ENCODE measurements at regions not wholly inside any gene's neighbourhood (a gene's known extent, or its start where the extent isn't known, plus 50 kb on each side); places are given as distances from the start of the nearest gene placed in this dataset.

- H3K4me1 Mint-ChIP-seq (ENCODE audit: low read depth) = no peaks in the 10 kb centered on the region
- no peaks in the 10 kb centered on the region for H3K36me3 Mint-ChIP-seq (ENCODE audit: low read depth)
- intact Hi-C loops (cut with DNase I, micrococcal nuclease) = no loop called here
- no peaks in the 10 kb centered on the region for H3K36me3 ChIP-seq (ENCODE audit: insufficient read depth, low read length)
- ATAC-seq (ENCODE audit: poor library complexity) = no peak
- no peak for DNase-seq
- H3K27me3 ChIP-seq (ENCODE audit: control insufficient read depth in 1 of 2, insufficient read depth in 2 of 2, low read length in 2 of 2) = no peaks in the 10 kb centered on the region
- ChIA-PET POLR2A (no interaction called here), CTCF (no interaction called here)
- H3K4me3 Mint-ChIP-seq = no peak overlapping the region
- H3K27me3 Mint-ChIP-seq = peaks cover 8% of the 10 kb centered on the region
- no peak for TF ChIP-seq CTCF (IDR thresholded peaks at IDR 0.05)
- no peak overlapping the region for H3K4me3 ChIP-seq (ENCODE audit: low read length)
- H3K9me3 Mint-ChIP-seq = no peaks in the 10 kb centered on the region
- no peak overlapping the region for H3K27ac Mint-ChIP-seq
- no peaks in the 10 kb centered on the region for H3K9me3 ChIP-seq (ENCODE audit: control insufficient read depth in 1 of 2, insufficient read depth in 1 of 2, low read length in 2 of 2)
- H3K4me1 ChIP-seq (ENCODE audit: insufficient read depth, low read length) = no peaks in the 10 kb centered on the region
- H3K27ac ChIP-seq (ENCODE audit: low read depth in 1 of 2, low read length in 2 of 2) = no peak overlapping the region
These were observed 425.5 kb downstream of the LMO4 start for GRCh38 chr1:87754139-87754538.

- no peak overlapping the region for H3K4me3 Mint-ChIP-seq
- no peaks in the 10 kb centered on the region for H3K9me3 ChIP-seq (ENCODE audit: control insufficient read depth in 1 of 2, insufficient read depth in 1 of 2, low read length in 2 of 2)
- no peak for TF ChIP-seq CTCF (IDR thresholded peaks at IDR 0.05)
- H3K4me1 Mint-ChIP-seq (ENCODE audit: low read depth) = no peaks in the 10 kb centered on the region
- H3K27me3 ChIP-seq (ENCODE audit: control insufficient read depth in 1 of 2, insufficient read depth in 2 of 2, low read length in 2 of 2) = no peaks in the 10 kb centered on the region
- H3K9me3 Mint-ChIP-seq = no peaks in the 10 kb centered on the region
- intact Hi-C loops (cut with DNase I, micrococcal nuclease) = no loop called here
- H3K27ac ChIP-seq (ENCODE audit: low read depth in 1 of 2, low read length in 2 of 2) = no peak overlapping the region
- DNase-seq (no peak), ATAC-seq (ENCODE audit: poor library complexity) (no peak)
- no peaks in the 10 kb centered on the region for H3K36me3 Mint-ChIP-seq (ENCODE audit: low read depth)
- H3K4me3 ChIP-seq (ENCODE audit: low read length) = no peak overlapping the region
- H3K36me3 ChIP-seq (ENCODE audit: insufficient read depth, low read length) = no peaks in the 10 kb centered on the region
- CTCF ChIA-PET = no interaction called here
- H3K27me3 Mint-ChIP-seq = peaks cover 8% of the 10 kb centered on the region
- no peak overlapping the region for H3K27ac Mint-ChIP-seq
- no peaks in the 10 kb centered on the region for H3K4me1 ChIP-seq (ENCODE audit: insufficient read depth, low read length)
- POLR2A ChIA-PET = no interaction called here
These were observed 429.0 kb downstream of the LMO4 start for GRCh38 chr1:87757676-87758075.

DNA sequence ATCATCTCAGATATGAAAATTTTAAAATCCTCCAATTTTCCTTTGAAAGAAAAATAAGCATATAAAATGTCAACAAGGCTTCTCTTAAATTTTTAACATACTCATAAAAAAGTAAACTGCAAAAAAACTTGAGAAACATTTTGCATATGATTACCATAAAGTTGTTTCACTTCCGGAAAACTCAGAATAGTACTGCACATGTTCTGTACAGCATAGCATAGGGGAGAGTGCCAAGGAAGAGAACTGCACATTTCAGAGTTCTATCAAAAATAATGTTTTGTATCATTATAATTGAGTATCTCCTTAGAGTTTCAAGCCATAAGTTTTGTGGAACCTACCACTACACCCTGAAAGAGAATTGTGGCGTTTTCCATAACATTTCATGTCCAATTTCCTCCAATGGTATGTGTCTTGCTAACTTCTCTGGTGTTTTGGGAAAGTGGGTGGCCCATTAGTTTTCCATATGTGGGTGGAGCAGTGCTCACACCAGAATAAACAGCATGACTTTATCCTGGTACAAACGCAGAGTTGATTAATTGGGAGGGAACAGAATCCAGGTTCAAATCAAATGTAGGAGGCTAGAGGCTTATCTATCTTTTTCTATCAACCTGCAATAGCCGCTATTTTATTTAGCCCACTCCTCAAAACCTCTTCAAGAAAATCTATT is 430.9 kb downstream of the LMO4 start:
- Histone ChIP-seq H3K27me3 (ENCODE audit: control insufficient read depth in 1 of 2, insufficient read depth in 2 of 2, low read length in 2 of 2) (no peaks in the 10 kb centered on the region), H3K9me3 (ENCODE audit: control insufficient read depth in 1 of 2, insufficient read depth in 1 of 2, low read length in 2 of 2) (no peaks in the 10 kb centered on the region), H3K4me1 (ENCODE audit: insufficient read depth, low read length) (no peaks in the 10 kb centered on the region), H3K27ac (ENCODE audit: low read depth in 1 of 2, low read length in 2 of 2) (no peak overlapping the region), H3K36me3 (ENCODE audit: insufficient read depth, low read length) (no peaks in the 10 kb centered on the region), H3K4me3 (ENCODE audit: low read length) (no peak overlapping the region)
- H3K36me3 Mint-ChIP-seq (ENCODE audit: low read depth) = no peaks in the 10 kb centered on the region
- POLR2A ChIA-PET = no interaction called here
- no peak overlapping the region for H3K4me3 Mint-ChIP-seq
- H3K4me1 Mint-ChIP-seq (ENCODE audit: low read depth) = no peaks in the 10 kb centered on the region
- no peak overlapping the region for H3K27ac Mint-ChIP-seq
- no peaks in the 10 kb centered on the region for H3K9me3 Mint-ChIP-seq
- CTCF ChIA-PET = no interaction called here
- TF ChIP-seq CTCF (IDR thresholded peaks at IDR 0.05) = no peak
- peaks cover 8% of the 10 kb centered on the region for H3K27me3 Mint-ChIP-seq
- DNase-seq (no peak), ATAC-seq (ENCODE audit: poor library complexity) (no peak)
- intact Hi-C loops (cut with DNase I, micrococcal nuclease) = no loop called here

Data from CD4-positive, alpha-beta T cell (primary cell).